ENCODE measurements at regions not wholly inside any gene's neighbourhood (a gene's known extent, or its start where the extent isn't known, plus 50 kb on each side); places are given as distances from the start of the nearest gene placed in this dataset.
"Not testable (repeated sequence)": the region's sequence is repeated elsewhere in the genome, so short reads cannot be mapped to it uniquely, and the experiment has no call there.

DNA sequence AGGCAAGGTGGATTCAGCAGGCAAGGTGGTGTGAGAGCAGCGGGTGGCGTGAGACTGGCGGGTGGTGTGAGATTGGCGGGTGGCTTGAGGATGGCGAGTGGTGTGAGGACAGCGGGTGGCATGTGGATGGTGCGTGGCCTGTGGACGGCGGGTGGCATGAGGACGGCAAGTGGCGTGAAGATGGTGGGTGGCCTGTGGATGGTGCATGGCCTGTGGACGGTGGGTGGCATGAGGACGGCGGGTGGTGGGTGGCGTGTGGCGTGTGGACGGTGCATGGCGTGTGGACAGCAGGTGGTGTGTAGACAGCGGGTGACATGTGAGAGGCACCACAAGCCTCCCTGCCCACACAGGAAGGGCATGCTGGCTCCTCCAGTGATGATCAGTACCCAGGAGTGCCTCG lies 186.9 kb upstream of the SALL3 start:
- DNase-seq: no peak

DNA sequence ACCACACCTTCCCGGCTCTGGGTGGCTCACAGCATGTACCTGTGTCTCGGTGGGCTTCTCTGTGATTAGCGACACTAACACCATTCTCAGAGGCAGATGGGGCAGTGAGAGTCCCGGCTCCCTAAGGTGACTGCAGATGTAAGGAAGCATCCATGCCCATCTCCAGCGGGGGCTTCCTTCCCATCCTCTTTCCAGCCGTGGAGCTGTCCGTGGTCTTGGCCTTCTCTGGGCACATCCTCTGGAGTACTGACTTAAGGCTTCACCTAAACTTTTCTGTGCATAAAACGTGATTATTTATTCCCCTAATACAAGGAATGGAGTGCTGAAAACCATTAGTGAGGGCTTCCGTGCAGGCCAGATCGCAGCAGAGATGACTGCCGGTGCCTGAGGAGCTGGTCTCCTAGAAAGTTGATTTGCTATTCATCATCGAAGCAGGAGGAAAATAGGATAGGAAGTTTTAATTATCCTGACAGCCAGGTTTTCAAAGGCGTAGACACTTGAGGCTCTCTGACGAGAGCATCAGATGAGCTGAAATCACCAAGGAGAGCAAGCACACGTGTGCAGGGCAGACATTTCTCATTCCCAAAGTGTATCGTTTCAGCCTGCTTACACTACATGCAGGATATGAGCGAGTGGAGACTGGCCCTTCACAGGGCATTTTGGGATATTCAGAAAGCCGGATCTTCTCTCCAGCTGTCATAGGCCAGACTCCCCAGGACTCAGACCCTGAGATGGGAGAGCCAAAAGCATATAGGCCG lies 186.1 kb upstream of the SALL3 start:
- no peak for DNase-seq

DNA sequence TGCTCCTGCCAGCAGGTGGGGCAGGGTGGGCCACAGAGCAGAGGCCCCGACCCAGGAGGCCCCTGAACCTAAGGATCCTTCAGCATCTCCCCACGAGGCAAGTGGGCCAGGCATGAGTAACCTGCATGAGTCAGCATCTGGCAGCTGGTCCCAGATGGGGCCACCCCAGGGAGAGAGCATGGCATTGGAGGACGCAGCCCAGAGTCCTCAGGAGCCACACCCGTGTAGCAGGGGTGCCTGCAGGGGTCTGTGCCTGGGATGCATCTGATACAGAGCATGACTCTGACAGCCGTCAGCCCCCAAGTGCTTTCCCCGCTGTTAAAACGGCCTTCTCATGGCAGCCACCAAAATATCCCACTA lies 185.6 kb upstream of the SALL3 start:
- DNase-seq: no peak

DNA sequence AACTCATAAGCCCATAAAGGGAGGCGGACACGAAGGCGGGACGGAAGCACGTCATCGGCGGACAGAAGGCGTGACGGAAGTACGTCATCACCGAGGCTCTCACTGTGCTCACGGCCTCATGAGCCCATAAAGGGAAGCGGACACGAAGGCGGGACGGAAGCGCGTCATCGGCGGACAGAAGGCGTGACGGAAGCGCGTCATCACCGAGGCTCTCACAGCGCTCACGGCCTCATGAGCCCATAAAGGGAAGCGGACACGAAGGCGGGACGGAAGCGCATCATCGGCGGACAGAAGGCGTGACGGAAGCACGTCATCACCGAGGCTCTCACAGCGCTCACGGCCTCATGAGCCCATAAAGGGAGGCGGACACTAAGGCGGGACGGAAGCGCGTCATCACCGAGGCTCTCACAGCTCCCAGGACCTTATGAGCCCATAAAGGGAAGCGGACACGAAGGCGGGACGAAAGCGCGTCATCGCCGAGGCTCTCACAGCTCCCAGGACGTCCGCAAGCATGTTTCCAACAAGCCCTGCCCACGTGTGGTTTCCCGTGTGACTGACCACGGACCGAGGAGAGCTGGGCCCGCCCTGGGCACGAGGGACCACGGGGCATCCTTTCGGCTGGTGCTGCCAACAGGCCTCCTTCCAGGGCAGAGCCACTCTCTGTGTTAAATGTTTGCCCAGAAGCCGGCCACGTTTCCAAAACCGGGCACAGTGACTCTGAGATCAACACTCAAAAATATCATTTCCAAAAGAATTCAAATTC lies 182.7 kb upstream of the SALL3 start:
- DNase-seq: no peak

DNA sequence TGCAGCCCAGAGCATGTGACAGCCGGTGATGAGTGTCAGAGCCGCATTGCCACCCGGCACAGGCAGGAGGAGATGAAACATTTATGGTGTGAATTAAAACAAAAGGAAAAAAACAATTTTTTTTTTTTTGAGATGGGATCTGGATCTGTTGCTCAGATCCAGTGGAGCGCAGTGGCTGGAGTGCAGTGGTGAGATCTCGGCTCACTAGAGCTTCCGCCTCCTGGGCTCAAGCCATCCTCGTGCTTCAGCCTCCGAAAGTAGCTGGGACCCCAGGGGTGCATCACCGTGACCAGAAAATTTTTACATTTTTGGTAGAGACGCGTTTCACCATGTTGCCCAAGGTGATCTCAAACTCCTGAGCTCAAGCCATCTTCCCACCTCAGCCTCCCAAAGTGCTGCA lies 182.1 kb upstream of the SALL3 start:
- no peak for DNase-seq

DNA sequence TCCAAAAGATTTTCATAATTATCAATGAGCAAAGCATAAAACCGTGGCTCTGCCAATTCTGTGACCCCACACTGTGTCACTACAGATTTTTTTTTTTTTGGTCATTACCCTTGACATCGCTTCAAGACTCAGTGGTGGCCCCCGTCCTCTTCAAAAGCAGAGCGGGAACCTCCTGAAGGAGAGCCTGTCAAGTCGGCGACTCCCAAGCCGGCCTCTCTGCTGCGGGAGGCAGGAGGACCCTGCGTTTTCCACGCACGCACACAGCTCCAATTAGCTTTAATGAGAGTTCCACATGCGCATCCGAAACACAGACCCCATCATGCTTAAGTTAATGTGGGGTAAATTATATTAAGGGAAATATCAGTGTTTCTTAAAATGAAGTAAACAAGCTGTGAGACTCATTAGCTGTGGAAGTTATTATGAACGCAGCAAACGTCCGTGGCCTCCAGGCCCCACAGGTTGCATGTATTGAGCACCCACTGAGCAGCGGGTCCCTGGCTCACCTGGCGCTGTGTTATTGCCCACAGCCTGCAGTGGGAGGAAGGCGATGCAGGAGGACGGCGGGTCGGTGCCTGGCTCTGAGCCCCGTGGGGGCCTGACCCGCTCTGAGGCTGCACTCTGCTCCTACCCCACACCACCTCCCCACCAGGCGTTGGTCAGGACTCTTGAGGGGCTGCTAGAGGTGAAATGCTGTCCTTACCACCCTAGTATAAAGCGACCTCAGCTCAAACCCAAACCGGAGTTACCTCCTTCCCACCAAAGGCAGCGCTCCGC lies 181.0 kb upstream of the SALL3 start:
- DNase-seq: no peak

DNA sequence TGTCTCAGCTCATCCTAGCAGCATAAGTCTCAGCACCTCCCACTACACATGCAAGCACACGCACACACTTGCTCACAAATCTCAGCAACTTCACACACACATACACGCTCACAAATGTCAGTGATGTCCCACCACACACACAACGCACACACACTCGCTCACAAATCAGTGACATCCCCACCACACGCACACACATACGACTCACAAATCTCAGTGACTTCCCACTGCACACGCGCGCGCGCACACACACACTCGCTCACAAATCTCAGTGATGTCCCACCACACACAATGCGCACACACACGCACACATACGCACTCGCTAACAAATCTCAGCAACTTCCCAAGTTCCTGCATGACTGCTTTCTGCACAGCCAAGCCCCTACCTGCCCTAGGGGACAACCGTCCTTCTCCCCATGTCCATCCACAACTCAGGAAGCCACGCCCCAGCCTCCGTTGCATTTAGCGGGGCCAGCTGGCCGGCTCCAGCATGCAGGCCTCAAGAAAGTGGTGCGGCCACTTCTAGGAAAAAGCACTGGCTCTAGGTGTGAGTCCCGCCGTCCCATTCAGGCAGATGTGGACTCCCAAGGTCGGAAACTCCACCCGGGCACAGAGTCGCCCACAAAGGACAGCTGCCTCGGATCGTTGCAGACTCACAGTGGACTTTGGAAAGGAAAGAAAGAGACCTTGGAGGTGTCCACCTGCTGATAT lies 180.1 kb upstream of the SALL3 start:
- DNase-seq: no peak

DNA sequence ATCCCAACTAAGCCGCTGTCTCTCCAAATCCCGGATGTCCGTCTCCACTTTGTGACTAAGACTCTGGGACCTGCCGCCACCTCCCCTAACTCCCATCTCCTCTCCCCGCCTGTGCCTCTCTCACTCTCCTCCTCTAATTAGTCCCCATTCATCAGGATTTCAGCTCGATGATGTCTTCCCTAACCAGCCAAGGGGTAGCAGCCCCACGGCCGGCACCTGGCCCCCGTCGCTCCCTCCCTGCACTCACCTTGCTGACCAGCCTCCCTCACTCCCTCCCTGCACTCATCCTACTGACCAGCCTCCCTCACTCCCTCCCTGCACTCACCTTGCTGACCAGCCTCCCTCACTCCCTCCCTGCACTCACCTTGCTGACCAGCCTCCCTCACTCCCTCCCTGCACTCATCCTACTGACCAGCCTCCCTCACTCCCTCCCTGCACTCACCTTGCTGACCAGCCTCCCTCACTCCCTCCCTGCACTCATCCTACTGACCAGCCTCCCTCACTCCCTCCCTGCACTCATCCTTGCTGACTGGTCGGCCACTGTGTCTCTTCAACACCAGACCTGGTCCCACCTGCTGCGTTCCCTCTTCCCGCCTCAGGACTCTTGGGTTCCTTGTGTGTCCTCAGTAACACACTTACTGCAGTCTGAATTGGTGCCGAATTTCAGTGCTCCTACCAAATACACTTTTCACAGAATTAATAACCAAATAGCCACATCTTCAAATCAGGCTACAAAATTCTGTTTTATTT lies 179.3 kb upstream of the SALL3 start:
- not testable (repeated sequence) for DNase-seq

DNA sequence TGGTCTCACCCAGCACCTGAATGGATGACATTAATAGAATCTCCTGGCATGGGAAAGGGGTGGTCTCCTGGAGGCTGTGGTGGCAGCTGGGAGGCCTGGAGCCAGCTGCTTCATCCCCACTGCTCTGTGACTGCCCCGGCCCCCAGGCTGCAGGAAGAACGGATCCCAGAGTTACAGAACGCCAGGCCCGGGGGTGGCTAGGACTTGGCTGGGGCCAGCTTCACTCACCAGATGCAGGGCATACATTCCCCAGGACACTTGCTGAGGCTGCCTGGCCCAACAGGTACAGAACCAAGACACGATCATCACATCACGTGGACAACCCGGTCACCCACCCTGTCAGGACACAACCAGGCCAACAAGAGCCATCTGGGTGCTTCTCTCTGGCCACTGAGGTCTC lies 178.6 kb upstream of the SALL3 start:
- no peak for DNase-seq

DNA sequence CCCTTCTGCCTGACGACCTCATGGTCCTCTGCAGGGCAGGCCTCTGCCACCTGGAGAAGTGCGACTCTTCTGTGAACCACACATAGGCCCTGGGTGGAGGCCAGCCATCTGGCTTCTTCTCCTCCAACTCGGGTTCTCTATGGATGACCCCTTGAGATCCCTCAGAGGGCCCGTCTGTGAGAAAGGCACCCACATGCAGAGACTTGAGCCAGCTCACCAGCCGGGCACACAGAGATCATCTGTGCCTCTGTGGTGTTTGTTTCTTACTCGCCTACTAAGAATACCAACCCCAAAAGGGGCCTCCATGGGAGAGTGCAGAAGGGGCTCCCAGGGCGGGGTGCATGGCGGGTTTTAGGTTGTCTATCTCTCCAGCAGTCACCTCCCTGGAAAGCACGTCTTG lies 176.5 kb upstream of the SALL3 start:
- DNase-seq: no peak

DNA sequence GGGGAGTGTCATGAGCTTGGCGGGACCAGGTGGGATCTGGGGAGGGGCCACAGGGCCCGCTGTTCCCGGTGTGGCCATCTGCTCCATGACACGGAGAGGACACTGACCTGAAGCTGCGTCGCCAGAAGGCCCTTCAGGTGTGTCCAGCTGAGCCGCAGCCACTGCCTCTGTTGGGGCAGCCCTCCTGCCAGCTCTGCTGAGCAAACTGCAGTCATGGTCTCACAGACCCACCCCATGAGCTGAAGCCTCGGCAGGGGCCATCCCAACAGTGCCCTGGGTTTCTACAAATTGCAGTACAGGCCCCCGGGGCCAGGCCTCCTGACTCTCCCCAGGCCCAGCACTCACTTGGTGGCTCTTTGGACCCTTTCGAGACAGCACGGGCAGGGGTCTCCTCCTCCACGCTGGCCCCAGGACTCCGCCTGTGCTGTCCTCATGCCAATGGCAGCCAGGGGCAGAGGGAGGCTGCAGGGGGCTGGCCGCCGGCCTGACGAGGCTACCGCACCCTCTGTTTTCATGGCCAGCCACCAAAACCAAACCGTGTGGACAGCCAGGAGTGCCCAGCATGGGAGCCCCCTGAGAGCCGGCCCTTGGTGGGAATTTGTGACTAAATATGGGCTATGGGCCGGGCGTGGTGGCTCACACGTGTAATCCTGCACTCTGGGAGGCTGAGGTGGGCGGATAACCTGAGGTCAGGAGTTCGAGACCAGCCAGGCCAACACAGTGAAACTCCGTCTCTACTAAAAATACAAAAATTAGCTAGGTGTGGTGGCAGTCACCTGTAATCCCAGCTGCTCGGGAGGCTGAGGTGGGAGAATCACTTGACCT lies 175.2 kb upstream of the SALL3 start:
- DNase-seq: no peak

DNA sequence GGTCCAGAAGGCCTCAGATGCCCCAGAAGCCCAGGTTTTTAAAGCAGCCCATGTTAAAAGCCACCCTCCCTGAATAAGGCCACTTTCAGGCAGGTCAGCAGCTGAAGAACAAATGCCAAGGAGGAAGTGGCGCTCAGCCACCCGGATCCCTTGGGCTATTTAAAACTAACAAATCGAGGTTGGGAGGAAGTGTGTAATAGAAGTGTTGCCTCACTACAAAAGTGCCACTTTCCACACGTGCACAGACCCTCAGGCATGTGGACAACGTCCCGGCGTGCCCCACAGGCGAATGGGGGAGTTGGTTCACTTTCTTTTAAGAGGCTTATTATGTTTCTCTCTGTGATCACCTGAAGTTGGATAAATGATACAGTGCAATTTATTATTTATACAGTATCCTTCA lies 173.8 kb upstream of the SALL3 start:
- DNase-seq: no peak

DNA sequence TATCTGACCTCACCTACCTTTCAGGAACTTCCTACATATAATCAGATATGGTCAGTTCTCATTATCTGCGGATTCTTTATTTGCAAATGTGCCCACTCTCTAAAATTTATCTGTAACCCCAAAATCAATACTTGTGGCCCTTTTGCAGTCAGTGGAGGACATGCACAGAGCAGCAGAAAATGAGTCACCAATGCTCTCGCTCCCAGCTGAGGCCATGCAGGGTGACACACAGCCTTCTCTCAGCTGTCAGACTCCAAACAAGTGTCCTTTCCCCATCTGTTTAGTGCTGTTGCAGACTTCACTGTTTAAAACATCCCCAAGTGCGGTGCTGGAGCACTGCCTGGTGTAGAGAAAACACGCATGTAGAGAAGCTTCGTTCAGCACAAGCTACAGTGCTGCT lies 171.9 kb upstream of the SALL3 start:
- DNase-seq: no peak

DNA sequence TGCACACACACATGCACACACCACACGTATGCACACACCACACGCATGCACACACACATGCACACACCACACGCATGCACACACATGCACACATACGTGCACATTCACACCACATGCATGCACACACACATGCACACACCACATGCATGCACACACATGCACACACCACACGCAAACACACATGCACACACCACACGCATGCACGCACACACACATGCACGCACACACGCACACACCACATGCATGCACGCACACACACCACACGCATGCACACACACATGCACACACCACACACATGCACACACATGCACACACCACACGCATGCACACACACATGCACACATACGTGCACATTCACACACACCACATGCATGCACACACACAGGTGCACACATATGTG lies 169.8 kb upstream of the SALL3 start:
- DNase-seq: no peak

DNA sequence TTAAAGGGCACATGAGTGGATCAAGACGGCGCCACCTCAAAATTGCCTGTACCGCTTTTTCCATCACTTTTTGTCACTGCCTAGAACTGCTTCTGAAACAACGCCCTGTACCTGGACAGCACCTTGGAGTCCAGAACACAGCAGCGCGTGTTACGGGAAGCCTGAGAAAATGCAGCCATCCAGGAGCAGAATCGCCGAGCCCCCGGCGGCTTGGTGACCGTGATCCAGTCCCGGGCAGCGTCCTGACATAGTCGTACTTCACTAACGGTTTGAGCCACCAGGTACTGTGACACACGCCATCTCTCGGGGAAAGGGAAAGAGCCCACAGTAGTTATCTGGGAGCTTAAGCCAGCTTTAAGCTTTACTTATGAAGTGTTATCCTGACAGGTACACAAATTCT lies 168.9 kb upstream of the SALL3 start:
- DNase-seq: no peak

DNA sequence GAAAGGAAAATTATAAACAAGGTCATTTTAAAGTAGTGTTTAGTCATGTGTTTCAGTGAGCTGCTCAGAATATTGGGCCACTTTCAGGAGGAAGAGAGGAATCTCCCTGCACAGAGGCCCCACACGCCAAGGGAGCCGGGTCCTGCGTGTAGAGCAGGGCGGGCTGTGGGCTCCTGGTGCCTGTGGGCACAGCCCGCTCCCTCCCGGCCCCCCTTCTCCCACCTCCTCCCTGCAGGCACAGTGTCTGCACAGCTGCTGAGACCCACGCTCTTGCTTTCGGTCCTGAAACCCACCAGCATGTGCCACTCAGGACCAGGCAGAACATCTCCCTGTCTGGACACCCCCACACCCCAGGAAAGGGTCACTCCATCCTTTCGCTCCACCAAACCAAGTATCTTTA lies 167.6 kb upstream of the SALL3 start:
- DNase-seq: no peak

DNA sequence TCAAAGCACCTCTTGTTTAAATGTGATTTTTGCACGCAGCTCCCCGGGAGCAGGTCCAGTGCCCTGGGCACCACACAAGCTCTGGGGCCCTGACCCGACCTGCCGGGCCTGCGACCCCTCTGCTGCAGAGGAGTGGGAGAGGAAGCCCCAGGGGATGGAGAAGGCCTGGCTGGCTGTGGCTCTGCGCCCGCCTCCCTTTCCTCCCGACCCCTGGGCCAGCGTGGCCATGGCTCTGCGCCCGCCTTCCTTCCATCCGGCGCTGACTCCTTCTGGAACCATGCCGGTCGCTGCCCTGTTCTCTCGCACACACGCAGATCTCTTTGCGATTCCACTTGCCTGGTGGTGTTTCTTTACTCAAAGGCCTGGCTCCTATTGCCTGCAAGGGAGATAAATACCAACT lies 166.5 kb upstream of the SALL3 start:
- no peak for DNase-seq

DNA sequence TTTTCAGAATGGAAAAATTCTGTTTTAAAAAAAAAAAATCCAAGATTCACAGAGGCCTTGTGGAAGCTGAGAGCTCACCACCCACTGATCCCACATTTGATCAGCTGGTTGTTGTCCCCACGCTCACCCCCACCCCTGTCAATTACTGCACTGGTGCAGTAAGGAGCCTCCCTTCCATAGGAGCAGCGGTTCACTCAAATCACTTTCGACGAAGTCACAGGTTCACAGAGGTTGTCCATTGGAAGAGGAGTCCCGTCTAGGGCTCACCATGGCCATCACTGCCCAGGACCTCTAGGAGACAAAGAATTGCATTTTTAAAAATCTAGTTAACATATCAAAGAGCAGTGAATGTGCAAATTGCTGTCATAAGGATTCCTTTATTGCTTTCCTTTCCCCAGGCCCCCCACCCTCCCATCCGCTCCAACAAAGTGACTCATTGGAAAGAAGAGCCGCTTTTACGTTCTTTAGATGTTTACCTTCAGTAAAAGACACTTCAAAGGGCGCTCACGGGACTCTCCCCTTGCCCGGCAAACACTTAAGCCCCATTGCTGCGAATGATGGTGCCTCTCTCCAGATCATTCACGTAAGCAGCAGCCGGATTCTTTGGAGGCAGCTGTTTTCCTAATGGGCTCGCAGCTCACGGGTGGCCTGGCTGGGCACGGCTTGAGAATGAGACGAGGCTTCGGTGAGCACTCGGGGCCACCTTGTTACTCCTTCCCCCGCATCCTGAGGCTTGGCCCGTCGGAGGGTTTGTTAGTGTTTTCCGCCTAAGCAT lies 165.5 kb upstream of the SALL3 start:
- DNase-seq: no peak

DNA sequence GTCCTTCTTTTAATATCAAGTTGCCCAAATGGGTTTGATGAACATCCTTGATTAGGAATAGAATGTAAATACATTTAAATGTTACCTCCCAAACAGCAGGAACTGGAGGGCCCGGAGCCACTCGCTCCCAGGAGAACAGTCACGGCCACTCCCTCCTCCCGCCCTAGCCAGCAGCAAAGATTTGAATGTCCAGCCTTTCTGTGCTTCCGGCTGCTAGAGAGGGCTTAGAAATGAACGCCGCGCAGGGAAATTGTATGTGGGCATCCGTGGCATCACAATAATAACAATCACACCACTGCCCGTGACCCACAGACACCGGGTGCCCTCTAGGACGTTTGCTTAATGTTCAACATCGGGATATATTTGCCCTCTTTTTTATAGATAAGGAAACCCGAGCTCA lies 164.9 kb upstream of the SALL3 start:
- no peak for DNase-seq

DNA sequence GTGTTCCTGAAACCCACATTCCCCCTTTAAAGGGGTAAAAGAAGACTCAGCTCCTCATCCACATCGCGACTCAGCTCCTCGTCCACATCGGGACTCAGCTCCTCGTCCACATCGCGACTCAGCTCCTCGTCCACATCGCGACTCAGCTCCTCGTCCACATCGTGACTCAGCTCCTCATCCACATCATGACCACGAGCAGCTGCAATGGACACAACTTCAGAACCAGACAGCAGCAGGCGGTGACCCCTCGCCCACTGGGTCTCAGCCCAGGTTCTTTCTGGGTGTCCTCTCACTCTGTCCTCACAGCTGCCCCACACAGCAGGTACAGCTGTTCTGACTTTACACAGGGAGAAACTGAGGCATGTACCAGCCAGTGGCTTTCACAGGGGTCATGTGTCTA lies 163.5 kb upstream of the SALL3 start:
- no peak for DNase-seq

DNA sequence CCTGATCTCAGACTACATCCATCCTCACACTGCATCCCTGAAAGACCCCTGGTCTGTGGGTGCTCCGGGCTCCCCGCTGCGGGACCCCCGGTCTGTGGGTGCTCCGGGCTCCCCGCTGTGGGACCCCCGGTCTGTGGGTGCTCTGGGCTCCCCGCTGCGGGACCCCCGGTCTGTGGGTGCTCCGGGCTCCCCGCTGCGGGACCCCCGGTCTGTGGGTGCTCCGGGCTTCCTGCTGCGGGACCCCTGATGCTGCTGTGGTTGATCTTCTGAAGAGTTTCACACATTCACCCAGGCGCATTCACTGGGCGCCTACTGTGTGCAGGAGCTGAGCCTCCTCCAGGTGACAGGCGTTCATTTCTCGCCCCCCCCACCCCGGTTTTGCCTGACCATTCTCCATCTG lies 162.7 kb upstream of the SALL3 start:
- DNase-seq: no peak
